HG03378 (cell line): ENCODE measurements at regions not wholly inside any gene's neighbourhood (a gene's known extent, or its start where the extent isn't known, plus 50 kb on each side); places are given as distances from the start of the nearest gene placed in this dataset.

Experiments used
- ATAC-seq: cut with Tn5 transposase; IDR thresholded peaks from one replicate; pipeline ENCODE4 v1.9.1; 2021; ENCODE audit warnings: mild to moderate bottlenecking, moderate library complexity; ENCODE audit not compliant: unreplicated experiment

DNA sequence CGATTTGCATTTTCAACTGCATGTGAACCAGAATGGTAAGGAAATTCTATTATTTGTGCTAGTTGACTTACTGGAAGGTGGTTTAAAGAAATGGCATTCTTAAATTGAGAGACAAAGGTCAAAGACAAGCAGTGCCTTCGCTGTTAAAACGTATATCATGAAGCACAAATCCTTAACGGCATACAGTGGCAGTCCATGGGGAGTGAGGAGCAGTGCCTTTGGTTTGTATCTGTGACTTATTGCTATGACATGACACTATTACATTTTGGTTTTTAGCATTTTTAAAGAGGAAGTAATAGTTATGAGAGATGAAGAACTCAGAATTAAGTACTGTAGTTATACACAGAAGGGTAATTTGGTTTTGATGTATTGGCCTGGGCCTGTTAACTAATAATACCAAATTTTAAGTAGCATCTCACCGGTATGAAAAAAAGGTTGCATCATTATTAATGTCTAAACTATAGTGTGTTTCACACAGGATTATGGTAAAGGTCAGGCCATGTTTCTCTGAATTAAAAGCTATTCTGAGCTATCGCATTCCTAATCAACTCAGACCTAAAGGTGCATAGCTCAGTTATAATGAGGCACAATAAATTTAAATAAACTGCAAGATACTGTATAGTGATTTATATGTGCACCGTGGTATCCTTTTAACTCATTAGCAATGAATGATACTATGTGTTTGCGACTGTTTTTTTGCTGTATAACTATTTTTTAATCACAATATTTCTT is 339.8 kb upstream of the ARRDC3 start:
- no peak for ATAC-seq

DNA sequence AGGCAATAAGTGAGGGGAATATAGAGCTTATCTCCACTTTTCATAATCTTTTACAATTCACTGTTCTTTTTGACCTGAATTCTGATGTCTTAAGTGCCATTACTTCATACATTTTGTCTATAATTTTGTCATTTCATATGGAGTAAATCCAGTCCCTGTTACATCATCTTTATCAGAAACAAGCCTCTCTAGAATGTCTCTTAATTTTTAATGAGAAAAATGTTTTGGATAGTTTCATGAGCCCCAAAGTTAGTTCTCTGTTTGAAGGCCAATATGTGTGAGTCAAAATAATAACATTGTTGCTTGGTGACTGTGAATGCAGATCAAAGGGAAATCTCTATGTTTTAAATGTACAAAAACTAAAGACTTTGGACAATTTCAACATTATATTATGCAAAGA is 329.6 kb upstream of the ARRDC3 start:
- no peak for ATAC-seq

DNA sequence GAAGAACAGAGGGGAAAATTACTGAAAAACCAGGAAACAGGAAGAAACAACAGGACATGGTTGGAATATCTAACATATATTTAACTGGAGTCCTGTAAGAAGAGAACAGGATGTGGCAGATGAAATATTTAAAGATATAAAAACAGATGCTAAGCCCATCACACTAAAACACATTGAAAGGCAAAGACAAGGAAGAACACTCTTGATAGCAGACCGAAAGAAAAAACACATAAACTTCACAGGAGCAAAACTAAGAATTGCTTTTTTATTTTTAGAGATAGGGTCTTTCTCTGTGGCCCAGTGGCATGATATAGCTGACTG is 324.4 kb upstream of the ARRDC3 start:
- no peak for ATAC-seq

DNA sequence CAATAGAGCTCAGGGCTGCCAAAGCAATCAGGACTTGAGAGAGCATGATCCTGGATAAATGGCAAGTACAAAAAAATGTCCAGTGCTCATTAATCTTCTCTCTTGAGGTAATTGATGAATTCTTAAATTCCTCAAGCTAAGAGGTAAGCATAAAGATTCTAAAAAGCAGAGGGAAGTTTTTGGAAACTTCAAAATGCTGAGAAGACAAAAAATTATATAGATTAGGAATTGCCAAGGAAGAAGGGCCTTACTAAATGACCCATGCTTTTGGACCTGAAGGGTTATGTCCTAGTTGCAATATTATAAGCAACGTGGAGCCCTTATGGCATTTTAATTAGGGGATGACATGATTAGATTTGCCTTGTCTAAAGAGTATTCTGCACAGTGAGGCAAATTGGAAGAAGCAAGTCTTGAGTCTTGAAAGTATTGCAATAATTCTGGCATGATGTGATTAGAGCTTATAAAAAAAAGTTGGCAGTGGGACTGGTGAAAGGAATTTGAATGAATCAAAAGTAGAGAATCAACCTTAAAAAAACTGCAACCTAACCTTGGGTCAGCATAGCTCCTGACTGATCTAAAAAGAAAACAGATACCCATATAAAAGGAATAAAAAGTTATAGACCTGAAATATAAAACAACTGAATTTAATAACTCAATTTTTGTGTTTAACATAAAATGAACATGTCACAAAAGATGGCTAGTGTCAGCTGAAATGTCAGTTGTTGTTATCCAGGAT is 323.8 kb upstream of the ARRDC3 start:
- no peak for ATAC-seq

DNA sequence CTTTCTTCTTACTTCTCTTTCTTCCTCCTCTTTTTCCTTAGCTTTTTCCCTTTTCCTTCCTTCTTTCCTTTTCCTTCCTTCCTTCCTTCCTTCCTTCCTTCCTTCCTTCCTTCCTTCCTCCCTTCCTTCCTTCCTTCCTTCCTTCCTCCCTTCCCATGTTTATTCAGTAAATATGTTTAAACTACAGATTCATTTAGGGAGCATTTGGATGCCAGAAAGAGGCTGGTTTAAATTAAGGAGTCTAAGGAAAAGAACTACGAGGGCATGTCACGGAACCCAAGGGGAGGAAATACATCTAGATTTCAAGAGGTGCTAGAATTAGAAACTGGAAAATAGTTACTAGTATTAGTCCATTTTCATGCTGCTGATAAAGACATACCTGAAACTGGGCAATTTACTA is 320.0 kb upstream of the ARRDC3 start:
- no peak for ATAC-seq

DNA sequence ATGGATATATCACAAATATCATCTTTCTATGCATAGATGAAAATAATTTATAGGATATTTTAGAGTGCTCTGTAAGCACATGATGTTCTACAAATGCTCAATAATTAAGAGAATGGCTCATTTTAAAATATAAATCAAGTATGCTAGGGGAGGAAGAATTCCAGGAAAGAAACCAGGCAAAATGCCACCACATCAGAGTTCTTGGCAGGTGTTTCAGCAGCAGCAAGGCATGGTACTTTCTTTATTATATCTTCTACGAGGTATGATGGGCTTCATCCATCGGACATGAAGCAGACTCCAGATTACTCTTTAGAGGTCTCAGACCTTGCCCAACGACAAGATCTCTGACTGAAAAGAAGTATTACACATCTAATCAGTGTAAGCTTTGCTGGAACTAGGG is 316.3 kb upstream of the ARRDC3 start:
- no peak for ATAC-seq

DNA sequence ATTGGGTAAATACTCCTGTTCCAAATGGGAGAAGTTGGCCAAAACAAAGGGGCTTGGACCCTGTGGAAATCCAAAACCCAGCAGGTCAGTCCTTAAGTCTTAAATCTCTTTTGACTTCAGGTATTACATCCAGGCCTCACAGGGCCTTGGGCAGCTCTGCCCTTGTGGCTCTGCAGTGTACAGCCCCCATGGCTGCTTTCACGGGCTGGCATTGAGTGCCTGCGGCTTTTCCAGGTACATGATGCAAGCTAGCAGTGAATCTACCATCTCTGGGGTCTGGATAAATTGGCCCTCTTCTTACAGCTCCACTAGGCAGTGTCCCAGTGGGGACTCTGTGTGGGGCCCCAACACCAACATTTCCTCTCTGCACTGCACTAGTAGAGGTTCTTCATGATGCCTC is 308.5 kb upstream of the ARRDC3 start:
- ATAC-seq, result no peak

DNA sequence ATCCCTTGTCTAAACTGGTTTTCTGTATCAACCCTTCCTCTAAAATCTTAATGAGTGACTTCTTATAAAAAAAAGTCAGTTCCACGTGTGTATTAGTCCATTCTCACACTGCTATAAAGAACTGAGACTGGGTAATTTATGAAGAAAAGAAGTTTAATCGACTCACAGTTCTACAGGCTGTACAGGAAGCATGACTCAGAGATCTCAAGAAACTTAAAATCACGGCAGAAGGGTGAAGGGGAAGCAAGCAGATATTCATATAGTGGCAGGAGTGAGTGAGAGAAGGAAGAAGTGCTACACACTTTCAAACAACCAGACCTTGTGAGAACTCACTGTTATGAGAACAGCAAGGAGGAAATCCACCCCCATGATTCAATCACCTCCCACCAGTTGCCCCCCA is 307.8 kb upstream of the ARRDC3 start:
- no peak for ATAC-seq

DNA sequence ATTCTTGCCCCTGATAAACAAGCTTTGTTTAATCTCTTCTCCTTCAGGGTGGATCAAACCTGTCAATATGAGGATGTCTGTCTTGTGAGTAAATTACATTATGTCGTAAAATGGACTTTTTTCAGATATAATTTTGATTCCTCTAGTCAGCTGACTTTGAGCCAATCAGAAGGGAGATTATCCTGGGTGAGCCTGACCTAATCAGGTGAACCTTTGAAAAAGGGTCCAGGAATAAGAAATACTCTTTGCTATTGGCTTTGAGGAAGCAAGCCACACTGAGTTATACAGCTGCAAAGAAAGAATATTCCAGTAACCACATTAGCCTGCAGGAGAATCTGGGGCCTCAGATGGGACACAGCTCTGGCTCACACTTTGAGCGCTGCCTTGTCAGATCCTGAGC is 304.3 kb upstream of the ARRDC3 start:
- ATAC-seq, result no peak

DNA sequence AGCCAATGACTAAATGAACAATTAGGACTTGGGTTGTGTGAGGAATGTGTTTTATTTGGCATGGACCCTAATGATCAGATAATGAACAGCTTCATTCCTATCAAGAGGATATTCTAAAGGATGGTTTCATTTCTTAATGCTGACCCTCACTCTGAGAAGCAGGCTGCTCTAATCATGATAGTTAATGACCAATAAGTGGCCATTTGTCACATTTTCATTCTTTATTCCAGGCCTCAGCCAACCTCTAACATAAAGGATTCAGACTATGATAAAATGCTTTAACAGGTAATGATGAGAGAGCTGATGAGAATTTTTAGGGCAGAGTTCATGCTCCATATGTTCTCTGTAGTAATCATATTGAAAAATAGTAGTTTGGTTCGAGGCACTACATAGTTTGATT is 301.5 kb upstream of the ARRDC3 start:
- ATAC-seq, result no peak

DNA sequence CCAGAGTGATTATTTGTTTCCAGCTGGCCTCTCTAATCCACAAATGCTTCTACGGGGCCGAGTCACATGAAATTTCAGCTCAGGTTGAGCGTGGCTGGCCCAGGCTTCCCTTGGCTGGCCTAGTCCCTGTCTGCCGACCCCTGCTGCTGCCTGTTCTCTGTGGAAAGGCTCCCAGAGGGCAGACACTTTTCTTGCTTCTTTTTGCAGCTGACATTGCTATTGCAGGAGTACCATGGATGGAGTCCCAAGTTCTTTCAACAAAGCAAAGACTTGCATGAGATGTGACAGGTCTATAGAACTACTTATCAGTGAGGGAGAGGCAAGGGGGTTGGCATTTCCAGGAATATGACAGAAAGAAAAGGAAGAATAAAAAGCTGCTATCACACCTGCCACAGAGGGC is 287.4 kb upstream of the ARRDC3 start:
- ATAC-seq, result no peak

DNA sequence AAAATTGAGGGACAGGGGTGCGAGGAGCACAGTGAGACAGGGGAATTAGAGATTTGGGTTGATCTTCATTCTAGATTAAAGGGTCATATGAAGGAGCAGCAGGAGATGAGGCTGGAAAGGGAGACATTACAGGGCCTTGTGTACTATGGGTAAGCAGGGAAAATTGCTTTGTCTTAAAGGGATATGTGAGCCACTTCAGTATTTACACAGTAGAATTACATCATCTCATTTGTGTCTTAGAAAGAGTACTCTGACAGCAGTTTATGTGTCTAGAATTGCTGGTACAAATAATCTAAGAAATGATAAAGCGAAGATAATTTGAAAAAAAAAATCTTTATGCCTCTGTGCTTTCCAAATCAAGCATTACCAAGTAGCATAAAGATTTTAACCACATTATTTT is 287.0 kb upstream of the ARRDC3 start:
- no peak for ATAC-seq

DNA sequence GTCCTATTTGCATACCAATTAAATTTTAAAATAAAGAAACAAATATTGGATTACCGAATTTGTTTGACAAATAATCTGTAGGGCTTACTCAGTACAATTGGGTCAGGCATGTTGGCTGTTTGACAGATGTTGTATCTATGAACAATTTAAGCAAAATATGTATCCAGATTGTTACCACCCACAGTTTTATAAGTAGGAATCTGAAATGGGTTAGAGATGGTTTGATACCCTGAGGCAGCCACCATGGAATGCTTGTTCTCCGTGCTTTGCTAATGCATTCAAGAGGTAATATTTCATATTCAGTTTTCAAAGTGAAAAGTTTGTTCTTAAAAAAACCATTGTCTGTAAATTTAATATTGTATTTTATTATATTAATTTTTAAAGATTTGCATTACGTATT is 285.1 kb upstream of the ARRDC3 start:
- ATAC-seq, result no peak

DNA sequence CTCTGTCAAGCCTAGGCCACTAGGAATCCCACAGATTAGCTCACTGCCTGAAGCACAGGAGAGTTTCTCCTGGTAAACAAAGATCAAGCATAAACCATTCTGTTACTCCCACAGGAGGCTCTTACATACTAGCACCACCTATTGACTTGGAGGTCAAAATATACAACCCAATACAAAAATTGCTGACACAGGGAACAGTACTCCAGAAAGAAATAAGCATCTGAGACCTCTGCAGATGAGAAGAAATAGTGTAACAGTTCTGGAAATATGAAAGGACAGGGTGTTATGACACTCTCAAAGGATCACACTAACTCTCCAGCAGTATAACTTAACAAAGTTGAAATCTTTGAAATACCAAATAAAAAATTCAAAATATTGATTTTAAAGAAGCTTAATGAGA is 269.6 kb upstream of the ARRDC3 start:
- no peak for ATAC-seq

DNA sequence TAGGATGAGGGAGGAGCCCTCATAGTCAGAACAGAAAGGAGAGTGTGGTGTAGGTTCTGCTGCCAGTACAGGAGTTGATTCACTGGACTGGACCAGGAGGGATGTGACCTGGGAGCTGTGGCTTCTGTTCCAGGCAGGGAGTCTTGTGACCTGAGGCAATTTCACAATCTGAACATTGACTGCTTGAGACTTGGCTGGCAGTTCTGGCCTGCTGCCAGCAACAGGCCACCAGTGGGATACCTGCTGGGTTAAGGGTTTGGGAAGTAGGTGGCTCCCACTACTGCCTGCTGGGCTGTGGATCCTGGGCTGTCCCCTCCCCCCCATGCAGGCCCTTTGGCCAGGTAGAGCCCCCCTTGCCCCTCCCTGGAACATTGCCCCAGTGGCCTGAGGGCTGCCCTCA is 268.6 kb upstream of the ARRDC3 start:
- no peak for ATAC-seq

DNA sequence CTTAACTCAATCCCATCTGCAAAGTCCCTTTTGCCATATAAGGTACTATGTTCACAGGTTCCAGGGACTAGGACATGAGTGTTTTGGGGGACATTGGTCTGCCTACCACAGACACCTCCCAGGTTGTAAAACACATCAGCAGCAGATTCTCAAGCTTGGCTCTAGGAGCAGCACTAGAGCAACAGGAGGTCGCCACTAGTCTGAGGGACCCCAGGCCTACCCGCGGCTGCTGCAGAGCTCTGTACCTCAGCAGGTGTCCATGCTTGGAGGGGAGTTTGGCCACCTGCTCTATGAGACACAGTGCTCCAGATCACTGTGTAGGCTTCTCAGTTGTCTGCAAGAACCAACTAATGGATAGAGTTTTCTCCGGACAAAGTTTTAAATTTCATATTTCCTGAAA is 262.2 kb upstream of the ARRDC3 start:
- no peak for ATAC-seq

DNA sequence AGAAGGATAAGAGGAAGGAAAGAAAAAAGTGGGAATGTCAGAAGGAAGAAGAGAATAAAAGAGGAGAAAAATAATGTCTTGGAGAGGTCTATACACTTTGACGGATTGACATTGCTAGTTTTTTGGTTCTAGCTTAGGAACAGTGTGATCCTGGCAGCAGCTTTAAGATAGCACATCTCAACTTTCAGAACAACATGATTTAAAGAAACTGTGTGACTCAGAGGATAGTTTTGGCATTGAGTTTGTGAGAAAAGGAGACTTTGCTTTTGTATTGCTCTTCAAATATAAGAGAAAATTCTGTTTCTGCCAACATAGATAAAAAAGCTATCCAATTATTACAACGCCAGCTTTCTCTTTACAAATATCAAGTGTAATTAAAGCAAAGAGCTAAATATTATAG is 260.7 kb upstream of the ARRDC3 start:
- ATAC-seq, result no peak

DNA sequence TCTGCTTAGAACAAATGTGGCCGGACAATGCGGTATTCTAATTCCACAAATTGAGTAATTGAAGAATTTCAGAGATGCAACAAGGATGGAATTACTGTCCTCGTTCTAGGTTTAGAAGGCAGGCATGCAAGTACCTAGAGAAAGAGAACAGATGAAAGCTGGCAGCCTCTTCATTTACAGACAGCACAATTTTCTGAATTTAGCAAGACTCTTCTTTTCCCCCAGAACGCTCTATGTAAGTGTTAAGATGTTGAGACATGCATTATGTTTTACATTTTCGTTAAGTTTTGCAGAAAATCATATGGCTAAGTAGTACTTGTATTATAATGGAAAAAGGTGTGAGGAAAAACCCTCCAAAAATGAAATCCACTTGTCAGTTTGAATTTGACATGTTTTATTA is 259.5 kb upstream of the ARRDC3 start:
- ATAC-seq, result no peak

DNA sequence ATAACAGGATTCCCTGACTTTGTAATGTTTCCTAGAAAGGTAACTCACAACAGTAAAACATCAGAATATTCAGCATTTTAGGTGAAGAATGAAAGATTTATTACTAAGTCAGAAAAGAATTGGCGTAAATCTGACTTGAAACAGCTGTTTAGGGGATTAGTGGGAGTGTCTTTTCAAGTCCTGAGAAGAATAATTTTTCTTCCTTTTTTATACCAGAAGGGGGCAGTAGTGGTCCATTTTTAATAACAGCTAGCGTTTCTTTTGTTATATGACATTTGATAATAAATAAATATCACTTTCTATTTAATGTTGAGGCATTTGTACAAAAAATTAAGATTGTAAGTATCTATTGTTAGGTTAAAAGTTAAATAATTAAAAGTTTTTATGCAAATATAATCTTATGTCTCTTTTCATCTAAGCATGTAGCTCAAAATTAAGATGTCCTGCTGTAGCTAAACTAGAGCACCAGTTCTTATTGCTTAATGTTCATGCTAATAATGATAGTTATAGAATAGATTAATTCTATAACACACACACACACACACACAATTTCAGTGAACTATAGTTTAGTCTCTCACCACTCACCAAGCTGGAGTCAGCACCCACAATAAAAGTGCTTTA is 258.7 kb upstream of the ARRDC3 start:
- ATAC-seq, result no peak

DNA sequence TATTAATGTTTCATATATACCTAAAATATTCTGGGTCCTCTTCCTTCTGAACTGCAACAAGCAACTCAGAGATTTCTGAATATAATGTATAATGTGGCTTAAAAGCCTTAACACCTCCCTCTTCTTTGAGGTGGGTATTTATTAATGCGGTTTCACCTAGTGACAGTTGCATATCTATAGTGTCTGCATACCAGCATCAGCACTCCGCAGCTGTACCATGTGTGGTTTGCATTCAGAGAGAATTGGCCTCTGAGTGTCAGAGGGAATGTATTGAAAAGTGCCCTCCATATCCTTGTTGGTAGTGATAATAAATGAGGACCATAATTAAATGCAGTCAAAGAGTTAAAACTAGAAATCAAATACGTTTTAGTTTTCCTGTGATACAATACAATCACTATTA is 256.6 kb upstream of the ARRDC3 start:
- ATAC-seq, result no peak

DNA sequence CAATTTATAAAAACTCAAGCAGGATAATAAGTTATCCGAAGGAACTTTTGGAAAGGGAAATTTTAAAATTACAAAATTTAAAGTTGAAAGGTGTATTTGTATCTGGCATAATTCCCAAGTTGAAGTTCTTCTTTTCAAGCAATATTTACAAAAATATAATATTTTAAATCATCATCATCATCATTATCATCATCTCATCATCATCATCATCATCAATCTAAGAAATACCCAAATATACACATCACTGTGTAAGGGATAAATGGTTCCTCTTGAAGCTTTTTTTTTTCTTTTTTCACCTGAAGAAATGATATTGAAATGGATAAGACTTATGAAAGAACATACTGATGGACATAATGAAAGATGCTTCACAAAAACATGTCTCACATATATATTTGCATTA is 254.9 kb upstream of the ARRDC3 start:
- no peak for ATAC-seq

DNA sequence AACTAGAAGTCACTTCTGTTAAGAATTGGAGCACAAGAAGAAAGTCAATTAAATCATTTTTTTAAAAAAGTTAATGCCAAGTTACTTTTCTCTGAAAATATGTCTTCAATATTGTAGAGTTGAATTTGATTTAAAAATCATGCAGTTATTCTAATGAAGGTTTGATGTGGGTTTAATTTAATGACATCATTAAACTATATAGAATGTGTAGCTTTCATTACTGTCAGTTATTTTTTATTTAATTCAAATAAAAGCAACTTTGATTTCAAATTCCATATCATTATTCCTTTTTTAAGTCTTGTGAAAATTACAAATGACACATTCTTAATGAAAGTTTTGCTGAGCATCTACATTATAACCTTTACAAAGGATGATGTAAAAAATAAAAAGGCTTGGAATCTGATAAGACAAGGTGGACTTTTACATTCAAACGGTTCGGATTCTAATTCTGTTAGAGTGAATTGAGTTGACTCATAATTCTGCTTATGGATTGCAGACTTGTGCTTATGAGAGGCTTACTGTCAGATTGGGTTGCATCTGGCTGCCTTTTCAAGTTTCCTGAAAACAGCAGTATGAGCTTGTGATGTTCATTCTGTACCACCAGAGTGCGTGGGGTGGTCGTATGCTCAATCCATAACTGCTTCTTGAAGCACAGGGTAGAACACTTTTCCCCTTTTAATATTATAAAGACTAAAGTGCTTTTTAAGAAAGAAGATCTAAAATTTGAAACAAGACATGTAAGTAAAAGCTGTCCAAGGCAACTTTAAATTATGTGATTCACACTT is 253.0 kb upstream of the ARRDC3 start:
- no peak for ATAC-seq
